ENCODE measurements at regions not wholly inside any gene's neighbourhood (a gene's known extent, or its start where the extent isn't known, plus 50 kb on each side); places are given as distances from the start of the nearest gene placed in this dataset.

DNA sequence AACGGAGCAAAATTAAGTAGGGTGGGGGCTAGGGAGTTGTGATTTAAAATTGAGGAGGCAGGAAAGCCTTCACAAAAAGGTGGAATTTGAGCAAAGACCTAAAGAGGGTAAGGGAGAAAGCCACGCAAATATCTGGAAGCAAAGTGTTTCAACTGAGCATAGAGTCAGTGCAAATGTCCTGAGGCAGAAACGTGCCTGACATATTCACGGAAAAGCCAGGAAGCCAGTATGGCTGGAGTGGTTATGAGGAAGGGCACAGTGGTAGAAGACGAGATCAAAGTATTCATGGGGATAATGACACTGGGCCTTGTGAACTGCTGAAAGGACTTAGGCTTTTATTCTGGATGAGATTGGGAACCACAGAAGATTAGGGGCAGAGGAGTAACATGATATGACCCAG is 268.4 kb downstream of the MAN2A1 start:
- ChIA-PET CTCF (interaction anchor here (1.5 kb wide), 1 partner anchor 12 kb away, joined by 3 read pairs; no protein-coding TSS in a partner anchor), POLR2A (no interaction called here)
- no peak for DNase-seq (ENCODE audit: extremely low spot score)
- TF ChIP-seq, protein P1, sequence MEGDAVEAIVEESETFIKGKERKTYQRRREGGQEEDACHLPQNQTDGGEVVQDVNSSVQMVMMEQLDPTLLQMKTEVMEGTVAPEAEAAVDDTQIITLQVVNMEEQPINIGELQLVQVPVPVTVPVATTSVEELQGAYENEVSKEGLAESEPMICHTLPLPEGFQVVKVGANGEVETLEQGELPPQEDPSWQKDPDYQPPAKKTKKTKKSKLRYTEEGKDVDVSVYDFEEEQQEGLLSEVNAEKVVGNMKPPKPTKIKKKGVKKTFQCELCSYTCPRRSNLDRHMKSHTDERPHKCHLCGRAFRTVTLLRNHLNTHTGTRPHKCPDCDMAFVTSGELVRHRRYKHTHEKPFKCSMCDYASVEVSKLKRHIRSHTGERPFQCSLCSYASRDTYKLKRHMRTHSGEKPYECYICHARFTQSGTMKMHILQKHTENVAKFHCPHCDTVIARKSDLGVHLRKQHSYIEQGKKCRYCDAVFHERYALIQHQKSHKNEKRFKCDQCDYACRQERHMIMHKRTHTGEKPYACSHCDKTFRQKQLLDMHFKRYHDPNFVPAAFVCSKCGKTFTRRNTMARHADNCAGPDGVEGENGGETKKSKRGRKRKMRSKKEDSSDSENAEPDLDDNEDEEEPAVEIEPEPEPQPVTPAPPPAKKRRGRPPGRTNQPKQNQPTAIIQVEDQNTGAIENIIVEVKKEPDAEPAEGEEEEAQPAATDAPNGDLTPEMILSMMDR (IDR thresholded peaks at IDR 0.05; ENCODE audit: control extremely low read depth, extremely low read depth, low read depth, missing control alignments) = no peak

DNA sequence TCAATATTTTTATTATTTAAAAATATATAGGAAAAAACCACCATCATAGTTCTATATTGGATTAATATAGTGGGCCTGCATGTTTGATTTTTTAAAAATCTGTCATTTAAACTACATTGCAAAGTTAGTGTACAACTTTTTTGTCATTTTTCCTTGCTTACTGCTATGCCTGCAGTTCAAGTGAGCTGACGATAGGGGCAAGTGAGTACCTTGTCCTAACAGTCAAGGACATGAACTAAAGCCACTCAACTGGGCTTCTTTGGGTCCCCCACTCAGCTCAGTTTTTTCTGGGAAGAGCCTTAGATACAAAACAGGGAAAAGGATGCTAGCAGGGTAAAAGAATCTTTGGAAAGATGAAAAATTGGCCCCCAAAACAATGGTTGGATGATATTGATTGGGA is 269.9 kb downstream of the MAN2A1 start:
- DNase-seq (ENCODE audit: extremely low spot score) = no peak
- TF ChIP-seq, protein P1 (IDR thresholded peaks at IDR 0.05; ENCODE audit: control extremely low read depth, extremely low read depth, low read depth, missing control alignments) = no peak
- ChIA-PET CTCF (interaction anchor here (1.1 to 1.2 kb wide), 2 partner anchors 11 to 38 kb away, joined by 3 read pairs; no protein-coding TSS in a partner anchor), POLR2A (no interaction called here)

GRCh38 chr5:109961751-109962150 is 272.0 kb downstream of the MAN2A1 start:
- POLR2A ChIA-PET = no interaction called here
- TF ChIP-seq, protein P1 (IDR thresholded peaks at IDR 0.05; ENCODE audit: control extremely low read depth, extremely low read depth, low read depth, missing control alignments) = no peak
- CTCF ChIA-PET = interaction anchor here (0.6 to 0.7 kb wide), 2 partner anchors 10 to 109 kb away, joined by 3 read pairs; no protein-coding TSS in a partner anchor
- no peak for DNase-seq (ENCODE audit: extremely low spot score)

DNA sequence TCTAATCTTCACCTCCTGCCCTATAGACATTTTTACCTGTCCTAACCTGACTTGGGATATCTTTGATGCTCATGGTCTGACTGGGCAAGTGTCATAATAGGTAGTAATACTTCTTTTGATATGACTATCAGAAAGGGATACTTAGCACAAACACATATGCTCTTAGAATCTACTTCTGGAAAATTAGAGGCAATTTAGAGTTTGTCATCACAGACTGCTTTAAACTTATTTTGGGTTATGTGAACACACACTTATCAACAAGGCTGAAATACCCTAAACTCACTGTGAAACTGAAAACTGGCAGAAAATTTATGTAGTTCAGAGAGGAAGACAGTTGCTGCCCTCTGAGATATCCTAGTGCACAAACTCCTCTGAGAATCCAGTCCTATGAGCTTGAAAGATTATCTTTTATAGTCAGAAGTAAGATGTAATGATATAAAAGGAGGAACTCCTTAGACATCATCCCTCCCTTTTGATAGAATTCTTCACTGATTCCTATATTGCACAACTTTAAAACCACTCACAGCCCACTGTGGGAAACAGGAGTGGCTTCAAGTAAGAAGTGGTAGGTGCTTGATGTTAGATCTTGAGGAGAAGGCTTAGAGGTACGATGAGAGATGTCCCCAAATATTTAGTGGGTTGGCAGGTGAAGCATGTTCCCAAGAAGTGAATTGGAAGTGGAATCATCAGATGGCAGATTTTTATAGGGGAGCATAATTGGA is 273.3 kb downstream of the MAN2A1 start:
- POLR2A ChIA-PET = no interaction called here
- TF ChIP-seq, protein P1 (IDR thresholded peaks at IDR 0.05; ENCODE audit: control extremely low read depth, extremely low read depth, low read depth, missing control alignments) = no peak
- no peak for DNase-seq (ENCODE audit: extremely low spot score)
- CTCF ChIA-PET = interaction anchor here (1.6 kb wide), 1 partner anchor 19 kb away, joined by 3 read pairs; no protein-coding TSS in a partner anchor

DNA sequence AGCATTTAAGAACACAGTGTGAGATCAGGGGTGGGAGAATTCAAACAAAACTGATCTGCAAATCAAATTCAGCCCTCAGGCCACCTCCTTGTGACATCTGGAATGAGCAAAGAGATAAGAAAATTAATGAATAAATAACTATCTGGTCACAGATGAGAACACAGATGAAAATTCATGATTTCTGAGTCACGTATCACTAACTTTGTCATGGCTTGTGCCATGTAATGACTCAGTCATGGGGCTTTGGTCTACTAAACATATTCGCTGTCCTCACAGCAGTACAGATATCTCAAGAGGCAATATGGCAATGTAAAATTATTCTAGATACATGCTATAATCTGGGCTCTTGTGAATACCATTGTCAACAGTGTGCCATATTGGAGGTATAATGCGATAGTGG is 274.4 kb downstream of the MAN2A1 start:
- POLR2A ChIA-PET = no interaction called here
- no peak for DNase-seq (ENCODE audit: extremely low spot score)
- TF ChIP-seq, protein P1 (IDR thresholded peaks at IDR 0.05; ENCODE audit: control extremely low read depth, extremely low read depth, low read depth, missing control alignments) = no peak
- CTCF ChIA-PET = interaction anchor here (1.6 kb wide), 1 partner anchor 18 kb away, joined by 3 read pairs; no protein-coding TSS in a partner anchor

DNA sequence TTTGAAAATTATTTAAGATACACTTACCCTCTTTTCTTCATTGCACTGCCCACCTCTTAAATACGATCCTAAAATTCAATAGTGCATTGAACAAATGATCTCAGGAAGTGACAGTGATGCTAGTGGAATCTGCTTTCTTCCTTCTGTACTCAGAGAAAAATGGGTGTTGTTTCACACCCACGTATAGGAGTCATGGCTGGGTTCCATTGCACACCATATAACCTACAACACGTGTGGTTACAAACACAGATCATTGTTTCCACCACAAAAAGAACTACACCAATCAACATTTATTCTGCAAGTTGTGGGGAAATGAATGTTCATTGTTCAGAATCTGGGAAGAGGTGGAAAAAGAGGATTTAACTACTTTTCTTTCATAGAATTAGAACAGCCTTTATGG is 275.9 kb downstream of the MAN2A1 start:
- POLR2A ChIA-PET = no interaction called here
- TF ChIP-seq, protein P1 (IDR thresholded peaks at IDR 0.05; ENCODE audit: control extremely low read depth, extremely low read depth, low read depth, missing control alignments) = no peak
- no peak for DNase-seq (ENCODE audit: extremely low spot score)
- CTCF ChIA-PET = no interaction called here

All from GM10248 (cell line).